ENCODE measurements at regions not wholly inside any gene's neighbourhood (a gene's known extent, or its start where the extent isn't known, plus 50 kb on each side); places are given as distances from the start of the nearest gene placed in this dataset.
A peak's percentile ranks its signal among the peaks of the same experiment; 100 is the strongest.
"Not testable (repeated sequence)": the region's sequence is repeated elsewhere in the genome, so short reads cannot be mapped to it uniquely, and the experiment has no call there.

GRCh38 chr1:148372731-148373130 lies 110.4 kb downstream of the PPIAL4G start:
- Histone ChIP-seq H3K27me3 (no peaks in the 10 kb centered on the region), H3K36me3 (no peaks in the 10 kb centered on the region), H3K4me1 (no peaks in the 10 kb centered on the region), H3K9me3 (no peaks in the 10 kb centered on the region), H3K4me3 (no peak overlapping the region), H3K27ac (no peak overlapping the region)
- peak in 1 of 4 donors; percentile 15 for ATAC-seq
- TF ChIP-seq CTCF (IDR thresholded peaks at IDR 0.05) (no peak), POLR2A (IDR thresholded peaks at IDR 0.05) (no peak)
- no peak for DNase-seq
- intact Hi-C loops (cut with DNase I) = no loop called here
- WGBS (ENCODE audit: insufficient coverage, low coverage, low lambda C conversion rate, missing lambda C conversion rate) = 64% methylated on average over 3 of the region's 3 CpGs

DNA sequence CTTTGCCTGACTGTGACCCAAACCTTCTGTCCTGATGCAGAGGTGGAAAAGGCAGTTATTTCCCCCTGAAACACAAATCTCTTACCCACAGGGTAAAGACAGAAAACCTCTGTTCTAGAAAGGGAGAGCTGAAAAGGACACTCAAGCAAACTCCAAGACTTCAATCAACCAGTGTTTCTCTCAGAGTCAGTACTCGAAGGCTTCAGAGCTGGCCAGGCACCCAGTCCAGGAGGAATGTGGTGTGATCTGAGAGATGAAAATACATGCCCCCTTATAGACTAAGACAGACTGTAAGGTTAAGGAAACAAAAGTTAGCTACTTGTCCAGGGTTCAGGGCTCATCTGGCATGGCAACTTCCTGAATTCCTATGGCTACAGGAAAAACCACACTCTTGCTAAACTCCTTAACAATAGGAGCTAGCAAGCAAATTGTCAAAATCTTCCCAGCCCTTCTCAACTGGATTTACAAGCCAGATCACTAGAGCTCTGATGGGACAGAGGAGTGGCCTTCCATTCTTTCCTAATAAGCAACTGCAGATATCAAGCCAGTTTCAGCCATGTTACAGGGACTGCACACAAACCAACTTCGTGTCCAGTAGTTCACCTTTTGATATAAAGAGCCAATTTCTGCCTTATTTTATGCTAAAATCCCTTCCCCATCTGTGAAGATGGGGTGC lies 110.9 kb downstream of the PPIAL4G start:
- H3K4me1 ChIP-seq; intact Hi-C loops (cut with DNase I); H3K36me3 ChIP-seq; H3K27me3 ChIP-seq; H3K9me3 ChIP-seq; DNase-seq; H3K27ac ChIP-seq; H3K4me3 ChIP-seq: not testable (repeated sequence)
- 77% methylated on average over 2 of the region's 2 CpGs for WGBS (ENCODE audit: insufficient coverage, low coverage, low lambda C conversion rate, missing lambda C conversion rate)
- peak in 1 of 4 donors; percentile 21 for ATAC-seq

GRCh38 chr1:148371551-148371994 lies 111.5 kb downstream of the PPIAL4G start:
- peak; percentile 70 to 87 (median 74) for TF ChIP-seq CTCF (IDR thresholded peaks at IDR 0.05)
- H3K36me3 ChIP-seq; H3K27ac ChIP-seq; H3K4me1 ChIP-seq; H3K4me3 ChIP-seq; H3K27me3 ChIP-seq; intact Hi-C loops (cut with DNase I); H3K9me3 ChIP-seq: not testable (repeated sequence)
- ATAC-seq = peak; percentile 97 to 99 (median 97)
- peak in 2 of 3 donors; percentile 35 to 70 for DNase-seq
- WGBS (ENCODE audit: insufficient coverage, low coverage, low lambda C conversion rate, missing lambda C conversion rate) = 6% methylated on average over 4 of the region's 4 CpGs

GRCh38 chr1:148370661-148371060 lies 112.4 kb downstream of the PPIAL4G start:
- H3K27ac ChIP-seq; H3K9me3 ChIP-seq; DNase-seq; ATAC-seq; H3K4me1 ChIP-seq; H3K36me3 ChIP-seq; H3K4me3 ChIP-seq; H3K27me3 ChIP-seq; intact Hi-C loops (cut with DNase I): not testable (repeated sequence)
- WGBS (ENCODE audit: insufficient coverage, low coverage, low lambda C conversion rate, missing lambda C conversion rate) = 70% methylated on average over 5 of the region's 5 CpGs

DNA sequence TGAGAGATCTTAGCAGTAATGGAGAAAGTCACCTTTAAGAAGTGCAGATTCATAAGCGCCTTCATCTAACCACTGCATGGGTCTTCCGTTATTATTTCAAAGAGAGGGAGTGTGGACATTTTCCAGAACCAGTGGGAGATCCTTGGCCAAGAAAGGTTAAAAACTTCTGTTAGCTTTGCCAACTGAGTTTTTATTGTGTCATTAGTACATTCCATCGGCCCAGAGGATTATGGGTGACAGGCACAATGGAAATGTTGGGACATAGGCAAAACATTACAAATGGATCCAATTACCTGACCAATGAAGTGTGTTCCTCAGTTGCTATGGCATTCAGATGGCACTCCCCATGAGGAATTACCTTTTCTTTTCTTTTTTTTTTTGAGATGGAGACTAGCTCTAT lies 115.5 kb downstream of the PPIAL4G start:
- H3K27me3 ChIP-seq = no peaks in the 10 kb centered on the region
- no peaks in the 10 kb centered on the region for H3K4me1 ChIP-seq
- WGBS (ENCODE audit: insufficient coverage, low coverage, low lambda C conversion rate, missing lambda C conversion rate) = 79% methylated on average over 3 of the region's 3 CpGs
- no peak overlapping the region for H3K27ac ChIP-seq
- TF ChIP-seq POLR2A (IDR thresholded peaks at IDR 0.05) (no peak), CTCF (IDR thresholded peaks at IDR 0.05) (no peak)
- intact Hi-C loops (cut with DNase I) = no loop called here
- no peak for ATAC-seq
- no peak for DNase-seq
- no peaks in the 10 kb centered on the region for H3K9me3 ChIP-seq
- H3K36me3 ChIP-seq = no peaks in the 10 kb centered on the region
- H3K4me3 ChIP-seq = no peak overlapping the region

DNA sequence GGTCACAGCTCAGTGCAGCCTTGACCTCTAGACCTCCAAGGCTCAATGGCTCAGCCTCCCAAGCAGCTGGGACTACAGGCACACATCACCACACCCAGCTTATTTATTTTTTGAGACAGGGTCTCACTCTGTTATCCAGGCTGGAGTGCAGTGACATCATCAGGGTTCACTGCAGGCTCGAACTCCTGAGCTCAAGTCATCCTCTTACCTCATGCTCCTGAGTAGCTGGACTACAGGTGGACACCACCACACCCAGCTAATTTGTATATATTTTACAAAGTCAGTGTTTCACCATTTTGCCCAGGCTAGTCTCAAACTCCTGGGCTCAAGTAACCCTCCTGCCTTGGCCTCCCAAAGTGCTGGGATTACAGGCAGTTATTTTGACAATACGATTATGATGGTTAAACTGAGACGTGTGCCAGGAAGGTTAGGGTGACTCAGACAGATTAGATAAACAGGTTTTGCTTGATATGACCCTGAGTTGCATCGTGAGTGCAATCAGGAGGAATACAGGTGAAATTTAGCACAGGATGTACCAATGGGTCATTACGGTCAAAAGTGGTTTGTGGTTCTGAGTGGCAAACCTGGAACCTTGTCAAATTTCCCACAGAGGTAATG lies 116.9 kb downstream of the PPIAL4G start:
- H3K27ac ChIP-seq; H3K9me3 ChIP-seq; H3K4me3 ChIP-seq; H3K4me1 ChIP-seq; H3K27me3 ChIP-seq; H3K36me3 ChIP-seq; ATAC-seq; DNase-seq; intact Hi-C loops (cut with DNase I): not testable (repeated sequence)
- 38% methylated on average over 3 of the region's 5 CpGs for WGBS (ENCODE audit: insufficient coverage, low coverage, low lambda C conversion rate, missing lambda C conversion rate)

GRCh38 chr1:148365151-148365550 lies 118.0 kb downstream of the PPIAL4G start:
- H3K36me3 ChIP-seq; H3K4me1 ChIP-seq; H3K27me3 ChIP-seq; H3K27ac ChIP-seq; ATAC-seq; intact Hi-C loops (cut with DNase I); H3K4me3 ChIP-seq; DNase-seq; H3K9me3 ChIP-seq: not testable (repeated sequence)
- WGBS (ENCODE audit: insufficient coverage, low coverage, low lambda C conversion rate, missing lambda C conversion rate) = 73% methylated on average over 1 of the region's 2 CpGs

GRCh38 chr1:148363979-148364378 lies 119.1 kb downstream of the PPIAL4G start:
- H3K4me3 ChIP-seq; H3K27ac ChIP-seq; H3K27me3 ChIP-seq; intact Hi-C loops (cut with DNase I); H3K9me3 ChIP-seq; DNase-seq; H3K4me1 ChIP-seq; H3K36me3 ChIP-seq; ATAC-seq: not testable (repeated sequence)
- WGBS (ENCODE audit: insufficient coverage, low coverage, low lambda C conversion rate, missing lambda C conversion rate) = 72% methylated on average over 3 of the region's 3 CpGs

Data from right lobe of liver (tissue), 6 donors.